ENCODE measurements at regions not wholly inside any gene's neighbourhood (a gene's known extent, or its start where the extent isn't known, plus 50 kb on each side); places are given as distances from the start of the nearest gene placed in this dataset.
"Not testable (repeated sequence)": the region's sequence is repeated elsewhere in the genome, so short reads cannot be mapped to it uniquely, and the experiment has no call there.

GRCh38 chr10:29882766-29883165, 176.6 kb downstream of the JCAD start:
- no peak for DNase-seq

DNA sequence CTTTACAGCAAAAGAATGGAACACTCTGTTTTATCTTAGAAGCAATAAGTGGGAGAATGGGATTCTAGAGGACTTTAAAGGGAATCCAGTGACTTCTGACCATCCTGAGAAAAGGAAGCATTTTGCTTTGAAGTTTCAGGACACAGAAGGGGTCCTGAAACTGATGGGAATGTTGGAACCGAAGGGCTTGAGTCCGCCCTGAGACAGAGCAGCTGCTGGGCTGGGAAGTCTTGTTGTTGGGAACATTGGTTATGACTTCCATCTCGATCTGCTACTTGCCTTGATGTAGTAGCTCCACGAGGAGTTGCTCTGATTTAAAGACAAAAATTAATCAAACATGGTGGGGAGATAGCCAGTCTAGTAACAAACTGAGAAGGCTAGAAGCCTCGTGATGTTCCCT, 177.6 kb downstream of the JCAD start:
- no peak for DNase-seq

GRCh38 chr10:29881336-29881771, 178.0 kb downstream of the JCAD start:
- no peak for DNase-seq

DNA sequence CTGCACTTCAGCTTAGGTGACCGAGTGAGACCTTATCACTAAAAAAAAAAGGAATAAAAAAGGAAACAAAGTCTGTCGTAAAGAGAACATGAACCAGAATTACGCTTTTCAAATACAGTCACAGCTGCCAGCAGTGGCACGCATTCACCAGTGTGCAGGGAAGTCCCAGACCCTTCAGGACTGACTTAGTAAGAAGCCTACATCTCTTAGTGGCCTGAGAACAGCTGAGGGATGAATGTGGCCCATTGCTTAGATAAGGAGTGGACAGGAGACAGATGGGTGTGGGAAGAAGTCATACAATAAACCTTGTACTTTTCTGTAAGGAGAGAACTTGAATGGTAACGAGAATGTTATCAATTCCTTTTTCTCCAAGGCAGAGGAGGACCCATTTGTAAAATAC, 178.5 kb downstream of the JCAD start:
- DNase-seq: no peak

GRCh38 chr10:29879862-29880261, 179.5 kb downstream of the JCAD start:
- no peak for DNase-seq

GRCh38 chr10:29878492-29878891, 180.9 kb downstream of the JCAD start:
- no peak for DNase-seq

DNA sequence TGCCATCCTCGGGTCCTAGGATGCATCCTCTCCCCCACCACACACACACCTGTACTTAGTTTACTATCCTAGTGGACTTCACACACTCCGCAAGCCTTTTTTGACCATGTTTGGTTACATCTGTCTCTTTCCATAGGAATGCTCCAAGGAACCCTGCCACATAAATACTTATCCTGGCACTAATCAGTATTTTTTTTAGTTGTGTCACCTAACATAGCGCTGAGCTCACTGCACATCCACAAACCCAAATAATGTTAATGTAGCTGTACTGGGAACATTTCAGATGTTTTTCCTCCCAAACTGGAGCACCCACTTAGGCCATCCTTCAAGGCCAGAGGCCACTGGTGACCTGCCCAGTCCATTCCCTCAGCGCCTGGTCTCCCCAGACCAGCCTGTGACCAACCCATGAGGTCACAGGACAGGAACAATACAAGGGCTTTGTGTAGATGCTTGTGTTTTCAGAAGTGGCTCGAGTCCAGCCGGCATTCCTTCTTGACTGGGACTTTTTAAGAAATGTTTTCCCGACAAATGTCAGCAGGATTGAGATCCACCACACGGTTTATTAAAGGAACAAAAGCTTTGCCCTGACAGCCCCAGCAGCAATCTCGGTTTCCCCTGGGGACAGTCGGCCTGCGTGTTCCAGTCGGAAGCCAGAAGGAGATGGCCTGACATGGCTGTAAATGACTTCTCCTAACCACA, 181.4 kb downstream of the JCAD start:
- DNase-seq: peak in 6 of 56 donors; percentile 1 to 25 (median 4)

GRCh38 chr10:29876008-29876555, 183.3 kb downstream of the JCAD start:
- DNase-seq: no peak

DNA sequence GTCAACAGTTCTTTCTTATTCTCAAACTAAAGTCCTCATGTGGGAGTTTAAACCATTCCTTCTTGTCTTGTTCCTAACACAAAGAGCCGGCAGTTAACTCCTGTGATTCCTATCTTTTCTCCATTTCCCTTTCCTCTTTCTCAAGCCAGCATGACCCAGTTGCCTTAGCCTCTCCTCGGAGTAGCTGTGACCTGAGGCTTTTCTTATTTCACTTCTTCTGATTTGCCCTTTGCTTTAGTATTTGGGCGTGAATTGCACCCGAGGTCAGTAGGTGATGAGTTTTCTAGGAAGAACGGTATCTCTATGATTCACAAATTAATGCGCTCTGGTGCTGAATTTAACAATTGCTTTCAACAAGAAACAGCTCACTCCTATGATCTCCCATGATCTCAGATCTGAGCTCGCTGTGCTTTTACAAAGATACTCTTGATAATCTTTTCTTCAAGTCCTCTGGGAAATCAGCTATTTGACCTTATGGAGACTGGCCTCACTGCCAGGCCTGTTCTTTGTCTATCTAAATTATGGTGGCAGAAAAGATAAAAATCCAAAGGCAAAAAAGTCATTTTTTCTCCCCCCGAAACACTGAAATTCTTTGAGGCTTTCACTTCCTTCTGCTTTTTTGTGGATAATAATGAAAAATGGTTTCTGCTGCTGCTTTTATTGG, 184.6 kb downstream of the JCAD start:
- DNase-seq: no peak

- DNase-seq: no peak
Observed at GRCh38 chr10:29873941-29874484, 185.4 kb downstream of the JCAD start.

DNA sequence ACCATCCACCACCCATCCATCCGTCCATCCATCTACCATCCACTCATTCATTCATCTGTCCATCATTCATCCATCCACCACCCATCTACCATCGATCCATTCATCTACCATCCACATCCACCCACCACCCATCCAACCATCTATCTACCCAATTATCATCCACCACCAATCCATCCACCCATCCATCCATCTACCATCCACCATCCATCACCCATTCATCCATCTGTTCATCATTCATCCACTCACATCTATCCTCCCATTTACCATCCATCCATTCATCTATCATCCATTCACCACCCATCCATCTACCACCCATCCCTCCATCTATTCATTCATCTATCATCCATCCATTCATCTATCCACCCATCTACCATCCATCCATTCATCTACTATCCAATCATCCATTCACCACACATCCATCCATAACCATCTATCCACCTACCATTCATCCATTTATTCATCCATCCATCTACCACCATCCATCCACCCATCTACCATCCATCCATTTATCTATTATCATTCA, 188.8 kb downstream of the JCAD start:
- DNase-seq: no peak

DNA sequence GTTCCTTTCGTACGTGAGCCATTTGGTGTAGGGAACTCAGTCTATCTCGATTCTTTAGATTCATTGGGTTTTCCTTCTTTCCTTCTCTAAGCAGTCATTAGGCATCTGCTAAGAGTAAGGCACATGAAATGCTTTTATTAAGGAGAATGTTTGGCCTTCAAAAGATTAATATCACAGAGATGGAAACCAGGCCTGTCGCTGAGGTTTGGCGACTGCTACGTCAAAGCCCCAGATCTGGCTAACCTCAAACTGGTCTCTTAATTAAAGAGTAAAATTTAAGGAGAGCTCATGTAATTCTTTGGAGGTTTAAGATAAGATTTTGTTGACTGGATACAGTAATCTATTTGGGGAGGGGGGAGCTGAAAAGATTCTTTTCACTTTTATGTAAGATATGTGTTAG, 189.8 kb downstream of the JCAD start:
- DNase-seq: no peak

DNA sequence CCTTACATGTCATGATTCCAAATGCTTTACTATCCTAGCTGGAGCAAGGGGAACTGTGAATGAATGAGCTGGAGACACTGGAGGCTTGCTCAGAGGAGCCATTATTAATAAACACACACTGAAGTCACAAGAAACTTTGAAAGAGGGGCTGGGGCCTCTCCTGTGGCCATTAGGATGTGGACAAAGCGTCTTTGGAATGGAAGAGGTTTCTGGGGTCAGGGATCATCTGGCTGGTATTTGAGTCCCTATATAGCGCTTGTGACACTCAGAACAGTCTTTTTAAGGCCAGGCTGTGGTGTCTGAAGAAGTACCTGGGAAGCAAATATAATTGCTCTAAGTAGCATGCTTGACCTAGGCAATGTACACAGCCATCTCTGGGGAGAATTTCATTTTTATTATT, 193.0 kb downstream of the JCAD start:
- no peak for DNase-seq

GRCh38 chr10:29865700-29866355, 193.6 kb downstream of the JCAD start:
- DNase-seq: no peak

DNA sequence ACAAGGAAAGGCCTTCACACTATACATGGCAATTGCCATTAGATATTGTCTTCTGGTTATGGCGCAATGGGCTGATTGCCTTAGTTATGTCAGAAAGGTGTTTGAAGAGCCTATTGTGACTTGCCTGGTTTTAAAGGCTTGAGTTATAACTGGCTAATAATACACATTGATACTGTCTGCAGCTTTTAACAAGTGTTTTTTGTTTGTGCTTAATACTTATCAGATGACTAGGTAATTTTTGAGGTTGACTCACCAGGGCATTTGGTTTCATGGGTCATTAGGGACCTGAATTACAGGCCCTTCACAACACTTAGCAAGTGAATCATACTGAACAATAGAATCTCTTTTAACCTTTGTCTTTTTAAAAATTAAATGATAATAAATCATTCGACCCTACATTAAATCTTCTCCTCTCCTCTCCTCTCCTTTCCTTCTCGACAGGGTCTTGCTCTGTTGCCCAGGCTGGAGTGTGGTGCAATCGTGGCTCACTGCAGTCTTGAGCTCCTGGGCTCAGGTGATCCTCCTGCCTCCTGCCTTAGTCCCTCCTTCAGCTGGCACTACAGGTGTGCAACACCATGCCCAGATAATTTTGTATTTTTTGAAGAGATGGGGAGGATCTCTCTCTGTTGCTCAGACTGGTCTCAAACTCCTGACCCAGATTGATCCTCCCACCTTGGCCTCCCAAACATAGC, 196.3 kb downstream of the JCAD start:
- DNase-seq: no peak

DNA sequence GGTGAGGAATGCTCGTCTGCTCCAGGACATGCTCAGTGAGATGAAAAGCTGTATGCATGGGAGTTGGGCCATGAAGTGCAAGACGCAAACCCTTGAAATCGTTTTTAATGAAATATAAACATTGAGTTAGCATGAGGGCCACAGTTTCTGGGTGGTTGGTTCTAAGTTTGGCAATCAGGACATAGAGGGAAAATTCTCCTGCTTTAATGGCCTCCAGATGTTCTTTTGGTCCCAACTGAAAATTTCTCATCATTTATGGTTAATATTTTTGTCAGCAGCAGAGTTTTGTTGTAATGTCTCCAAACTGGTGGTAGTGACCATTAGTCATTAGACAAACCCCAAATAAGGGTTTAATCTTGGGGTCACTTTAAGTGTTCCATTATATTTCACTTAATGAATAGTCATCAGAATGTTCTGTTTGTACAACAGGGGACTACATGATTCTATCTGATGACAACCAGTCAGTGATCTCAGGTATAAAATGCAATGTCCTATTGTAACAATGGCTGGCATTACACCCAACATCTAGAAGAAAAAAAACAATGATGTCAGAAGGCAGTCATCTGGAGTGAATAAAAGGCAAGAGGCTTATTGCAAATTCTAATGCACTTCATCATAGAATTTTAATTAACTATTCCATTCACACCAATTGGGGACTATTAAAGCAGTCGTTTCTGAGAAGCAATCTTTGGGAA, 197.4 kb downstream of the JCAD start:
- DNase-seq: no peak

GRCh38 chr10:29861231-29861630, 198.2 kb downstream of the JCAD start:
- not testable (repeated sequence) for DNase-seq

DNA sequence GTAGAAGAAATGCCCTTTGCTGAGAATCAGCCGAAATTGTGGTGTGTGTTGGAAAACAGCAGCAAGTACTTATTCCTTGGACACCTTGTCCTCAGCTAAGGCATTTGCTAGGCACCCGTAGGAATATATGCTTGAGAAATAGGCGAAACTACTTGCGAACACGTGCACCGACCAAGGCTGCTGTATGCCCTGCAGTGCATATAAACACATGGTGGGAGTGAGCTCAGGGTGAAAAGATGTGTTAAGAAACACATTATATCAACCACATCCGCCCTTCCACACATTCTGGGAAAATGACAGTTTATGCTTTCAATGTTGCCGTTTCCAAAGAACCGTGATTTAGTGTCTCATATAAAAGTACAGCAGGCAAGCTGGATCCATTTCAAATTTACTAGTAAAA, 199.2 kb downstream of the JCAD start:
- DNase-seq: no peak

DNA sequence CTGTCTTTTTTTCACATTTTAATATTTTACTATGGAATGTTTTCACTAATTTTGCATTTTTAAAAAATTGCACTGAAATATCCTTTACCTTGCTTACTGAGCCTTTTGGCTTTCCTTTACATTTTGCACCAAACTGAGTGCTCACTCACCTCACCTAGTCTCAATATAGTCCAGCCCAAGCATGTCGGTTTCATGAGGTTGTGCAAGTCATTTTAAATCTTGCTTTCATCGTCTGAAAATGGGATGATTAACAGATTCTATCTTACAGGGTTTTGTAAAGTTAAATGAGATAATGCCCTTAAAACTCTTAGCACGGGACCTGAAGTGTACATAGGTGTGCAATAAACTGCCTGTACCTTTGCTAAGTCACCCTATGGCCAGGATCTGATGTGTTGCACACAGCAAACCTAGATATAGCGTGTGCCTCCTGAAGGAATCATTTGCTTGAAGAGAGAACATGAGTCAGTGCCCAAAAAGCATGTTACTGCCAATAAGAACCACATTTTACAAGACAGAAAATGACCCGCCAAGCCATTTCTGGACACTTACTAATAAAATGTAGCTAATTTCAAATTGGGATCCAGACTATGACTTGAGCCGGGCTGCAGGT, 199.8 kb downstream of the JCAD start:
- no peak for DNase-seq

DNA sequence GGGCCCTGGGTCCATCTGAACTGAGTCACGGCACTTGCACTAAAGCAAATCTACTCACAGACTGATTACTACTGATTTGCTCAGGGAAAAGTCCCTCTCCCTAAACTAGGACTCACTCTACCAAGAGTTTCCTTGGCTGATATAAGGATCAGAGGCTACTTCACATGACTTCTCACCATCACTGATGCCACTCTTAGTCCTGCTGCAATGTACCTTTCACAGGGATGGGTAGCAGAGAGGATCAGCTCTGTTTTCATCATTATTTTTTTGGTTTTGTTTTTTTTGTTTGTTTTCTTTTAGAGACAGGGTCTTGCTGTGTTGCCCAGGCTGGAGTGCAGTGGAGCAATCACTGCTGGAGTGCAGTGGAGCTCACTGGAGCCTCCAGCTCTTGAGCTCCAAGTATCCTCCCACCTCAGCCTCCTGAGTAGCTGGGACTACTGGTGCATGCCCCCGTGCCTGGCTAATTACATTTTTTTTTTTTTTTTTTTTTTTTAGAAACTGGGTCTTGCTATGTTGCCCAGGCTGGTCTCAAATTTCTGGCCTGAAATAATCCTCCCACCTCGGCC, 200.6 kb downstream of the JCAD start:
- no peak for DNase-seq
